Activated CD8-positive, alpha-beta T cell treated with anti-CD3 and anti-CD28 coated beads for 36 hours (primary cell): ENCODE measurements at regions not wholly inside any gene's neighbourhood (a gene's known extent, or its start where the extent isn't known, plus 50 kb on each side); places are given as distances from the start of the nearest gene placed in this dataset.
A peak's percentile ranks its signal among the peaks of the same experiment; 100 is the strongest.

Experiments
- ATAC-seq: fragments of 200-7000 bp; cut with Tn5 transposase; one replicate; pipeline ENCODE4 v1.10.0; 2021; ENCODE audit warnings: mild to moderate bottlenecking, moderate library complexity
- CTCF ChIA-PET: fragments of 350-600 bp; sonication (Branson Sonifier 250); formaldehyde crosslinking; loops from one replicate; lab custom pipeline; 2021; ENCODE audit warnings: antibody characterized with exemption; lab: Charles Lee
- POLR2A ChIA-PET: fragments of 350-600 bp; sonication (Branson Sonifier 250); formaldehyde crosslinking; loops from one replicate; lab custom pipeline; 2021; ENCODE audit warnings: antibody characterized with exemption; lab: Charles Lee
- DNase-seq: peaks from one replicate; pipeline ENCODE4 v3.0.0-alpha.2; 2020
- H3K27ac Mint-ChIP-seq: one replicate; pipeline ENCODE4 v1.8.0; 2021; ENCODE audit warnings: mild to moderate bottlenecking, mixed read lengths
- H3K27me3 Mint-ChIP-seq: one replicate; pipeline ENCODE4 v1.8.0; 2021; ENCODE audit warnings: mixed read lengths
- H3K36me3 Mint-ChIP-seq: one replicate; pipeline ENCODE4 v1.8.0; 2021; ENCODE audit warnings: low read depth, mixed read lengths
- H3K4me1 Mint-ChIP-seq: one replicate; pipeline ENCODE4 v1.8.0; 2021; ENCODE audit warnings: low read depth, mixed read lengths
- H3K4me3 Mint-ChIP-seq: one replicate; pipeline ENCODE4 v1.8.0; 2021; ENCODE audit warnings: mild to moderate bottlenecking, moderate library complexity, mixed read lengths
- H3K9me3 Mint-ChIP-seq: one replicate; pipeline ENCODE4 v1.8.0; 2021; ENCODE audit warnings: mixed read lengths
- intact Hi-C: fragments of 100-400 bp; cut with micrococcal nuclease; formaldehyde crosslinking; loops from one replicate; pipeline ENCODE4 v1.10.0; 2022
- TF ChIP-seq, protein P1 (sequence below): fragments of 200-600 bp; IDR thresholded peaks from one replicate; pipeline ENCODE4 v1.8.0; 2022; ENCODE audit warnings: antibody characterized with exemption, mild to moderate bottlenecking

GRCh38 chr10:32149252-32149955, 93.2 kb upstream of the KIF5B start:
- intact Hi-C loops: no loop called here
- H3K36me3 Mint-ChIP-seq: peaks cover 2% of the 10 kb centered on the region
- H3K9me3 Mint-ChIP-seq: peaks cover 10% of the 10 kb centered on the region
- CTCF ChIA-PET: no interaction called here
- peak; percentile 18 for DNase-seq
- POLR2A ChIA-PET: interaction anchor here (0.6 kb wide), 1 partner anchor 35 kb away, joined by 3 read pairs; no protein-coding TSS in a partner anchor
- peaks cover 11% of the 10 kb centered on the region for H3K4me1 Mint-ChIP-seq
- TF ChIP-seq, protein P1, sequence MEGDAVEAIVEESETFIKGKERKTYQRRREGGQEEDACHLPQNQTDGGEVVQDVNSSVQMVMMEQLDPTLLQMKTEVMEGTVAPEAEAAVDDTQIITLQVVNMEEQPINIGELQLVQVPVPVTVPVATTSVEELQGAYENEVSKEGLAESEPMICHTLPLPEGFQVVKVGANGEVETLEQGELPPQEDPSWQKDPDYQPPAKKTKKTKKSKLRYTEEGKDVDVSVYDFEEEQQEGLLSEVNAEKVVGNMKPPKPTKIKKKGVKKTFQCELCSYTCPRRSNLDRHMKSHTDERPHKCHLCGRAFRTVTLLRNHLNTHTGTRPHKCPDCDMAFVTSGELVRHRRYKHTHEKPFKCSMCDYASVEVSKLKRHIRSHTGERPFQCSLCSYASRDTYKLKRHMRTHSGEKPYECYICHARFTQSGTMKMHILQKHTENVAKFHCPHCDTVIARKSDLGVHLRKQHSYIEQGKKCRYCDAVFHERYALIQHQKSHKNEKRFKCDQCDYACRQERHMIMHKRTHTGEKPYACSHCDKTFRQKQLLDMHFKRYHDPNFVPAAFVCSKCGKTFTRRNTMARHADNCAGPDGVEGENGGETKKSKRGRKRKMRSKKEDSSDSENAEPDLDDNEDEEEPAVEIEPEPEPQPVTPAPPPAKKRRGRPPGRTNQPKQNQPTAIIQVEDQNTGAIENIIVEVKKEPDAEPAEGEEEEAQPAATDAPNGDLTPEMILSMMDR: no peak
- no peaks in the 10 kb centered on the region for H3K27me3 Mint-ChIP-seq
- no peak overlapping the region for H3K27ac Mint-ChIP-seq
- peak; percentile 70 for ATAC-seq
- H3K4me3 Mint-ChIP-seq: no peak overlapping the region

DNA sequence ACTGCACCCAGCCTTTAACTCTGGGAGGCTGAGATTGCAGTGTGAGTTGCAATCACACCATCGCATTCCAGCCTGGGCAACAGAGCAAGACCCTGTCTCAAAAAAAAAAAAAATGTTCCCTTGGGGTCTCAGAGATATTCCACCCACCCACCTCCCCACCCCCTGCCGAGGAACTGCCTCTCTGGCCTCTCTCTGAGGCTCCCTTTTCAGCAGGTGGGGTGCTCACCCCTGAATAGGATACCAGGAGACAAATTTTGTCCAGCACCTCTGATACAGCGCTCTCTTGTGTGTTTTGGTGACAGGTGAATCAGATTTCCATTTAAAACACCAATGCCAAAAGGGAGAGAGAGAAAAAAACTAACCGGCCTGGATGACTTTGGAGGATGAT, 92.6 kb upstream of the KIF5B start:
- DNase-seq: no peak
- Mint-ChIP-seq H3K4me3 (no peak overlapping the region), H3K9me3 (peaks cover 10% of the 10 kb centered on the region), H3K27me3 (no peaks in the 10 kb centered on the region), H3K36me3 (peaks cover 2% of the 10 kb centered on the region), H3K4me1 (peaks cover 11% of the 10 kb centered on the region), H3K27ac (no peak overlapping the region)
- TF ChIP-seq, protein P1: no peak
- ATAC-seq: peak; percentile 34
- intact Hi-C loops: no loop called here
- ChIA-PET POLR2A (no interaction called here), CTCF (no interaction called here)

DNA sequence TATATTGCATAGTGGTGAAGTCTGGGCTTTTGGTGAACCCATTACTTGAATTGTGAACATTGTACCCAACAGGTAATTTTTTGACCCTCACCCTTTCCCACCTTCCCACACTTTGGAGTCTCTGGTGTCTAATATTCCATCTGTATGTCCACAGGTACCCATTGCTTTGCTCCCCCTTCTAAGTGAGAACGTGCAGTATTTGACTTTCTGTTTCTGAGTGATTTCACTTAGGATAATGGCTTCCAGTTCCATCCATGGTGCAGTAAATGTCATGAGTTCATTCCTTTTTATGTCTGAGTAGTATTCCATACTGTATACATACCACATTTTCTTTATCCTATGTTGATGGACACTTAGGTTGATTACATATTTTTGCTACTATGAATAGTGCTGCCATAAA, 91.5 kb upstream of the KIF5B start:
- ChIA-PET CTCF (no interaction called here), POLR2A (interaction anchor here (0.7 kb wide), 1 partner anchor 834 kb away, joined by 3 read pairs; no protein-coding TSS in a partner anchor)
- no peak for ATAC-seq
- no peaks in the 10 kb centered on the region for H3K27me3 Mint-ChIP-seq
- H3K27ac Mint-ChIP-seq: no peak overlapping the region
- H3K4me3 Mint-ChIP-seq: no peak overlapping the region
- H3K4me1 Mint-ChIP-seq: peaks cover 11% of the 10 kb centered on the region
- H3K9me3 Mint-ChIP-seq: peaks cover under 1% of the 10 kb centered on the region
- no peak for DNase-seq
- intact Hi-C loops: no loop called here
- TF ChIP-seq, protein P1: no peak
- H3K36me3 Mint-ChIP-seq: no peaks in the 10 kb centered on the region

DNA sequence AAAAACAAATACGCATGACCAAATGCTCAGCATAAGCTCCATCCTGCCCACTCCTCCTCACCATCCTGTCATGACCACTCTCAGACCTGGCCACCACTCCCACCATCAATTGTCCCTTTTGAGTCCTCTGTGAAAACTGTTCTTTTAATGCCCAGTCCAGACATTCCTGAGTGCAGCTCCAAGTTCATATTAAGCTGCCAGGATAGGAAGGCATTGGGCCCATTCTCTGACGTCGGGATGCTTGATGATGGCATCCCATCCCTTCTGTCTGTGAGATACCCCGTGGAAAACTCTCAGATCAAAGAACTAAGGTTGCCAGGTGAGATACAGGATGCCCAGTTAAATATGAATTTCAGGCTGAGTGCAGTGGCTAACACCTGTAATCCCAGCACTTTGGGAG, 89.9 kb upstream of the KIF5B start:
- CTCF ChIA-PET: no interaction called here
- POLR2A ChIA-PET: no interaction called here
- Mint-ChIP-seq H3K4me1 (peaks cover 9% of the 10 kb centered on the region), H3K36me3 (no peaks in the 10 kb centered on the region), H3K27ac (no peak overlapping the region), H3K27me3 (no peaks in the 10 kb centered on the region), H3K4me3 (no peak overlapping the region), H3K9me3 (no peaks in the 10 kb centered on the region)
- no peak for ATAC-seq
- no peak for DNase-seq
- intact Hi-C loops: no loop called here
- TF ChIP-seq, protein P1: no peak

- TF ChIP-seq, protein P1: no peak
- no peaks in the 10 kb centered on the region for H3K36me3 Mint-ChIP-seq
- H3K27me3 Mint-ChIP-seq: no peaks in the 10 kb centered on the region
- no peak overlapping the region for H3K27ac Mint-ChIP-seq
- intact Hi-C loops: no loop called here
- DNase-seq (no peak), ATAC-seq (no peak)
- peaks cover 4% of the 10 kb centered on the region for H3K4me1 Mint-ChIP-seq
- ChIA-PET POLR2A (no interaction called here), CTCF (no interaction called here)
- no peaks in the 10 kb centered on the region for H3K9me3 Mint-ChIP-seq
- H3K4me3 Mint-ChIP-seq: no peak overlapping the region
These were observed 88.8 kb upstream of the KIF5B start for GRCh38 chr10:32144817-32145688.
